ENCODE measurements at regions not wholly inside any gene's neighbourhood (a gene's known extent, or its start where the extent isn't known, plus 50 kb on each side); places are given as distances from the start of the nearest gene placed in this dataset.

DNA sequence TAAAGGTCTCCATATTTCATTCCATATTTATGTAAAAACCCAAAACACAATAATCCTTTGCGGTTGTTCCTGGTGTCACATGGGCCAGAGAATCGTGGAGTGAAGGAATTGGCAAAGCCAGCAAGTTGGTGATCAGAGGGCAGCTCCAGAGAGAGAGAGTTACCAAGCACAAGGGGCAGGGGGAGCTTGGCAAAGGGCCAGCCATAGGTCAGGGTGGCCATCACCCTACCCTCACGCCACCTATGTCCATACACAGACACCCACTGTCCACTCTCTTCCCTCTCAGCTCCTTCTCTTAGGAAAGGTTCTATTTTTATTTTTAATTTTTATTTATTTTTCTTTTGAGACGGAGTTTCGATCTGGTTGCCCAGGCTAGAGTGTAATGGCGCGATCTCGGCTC, 163.2 kb upstream of the JARID2 start:
- TF ChIP-seq, protein P1, sequence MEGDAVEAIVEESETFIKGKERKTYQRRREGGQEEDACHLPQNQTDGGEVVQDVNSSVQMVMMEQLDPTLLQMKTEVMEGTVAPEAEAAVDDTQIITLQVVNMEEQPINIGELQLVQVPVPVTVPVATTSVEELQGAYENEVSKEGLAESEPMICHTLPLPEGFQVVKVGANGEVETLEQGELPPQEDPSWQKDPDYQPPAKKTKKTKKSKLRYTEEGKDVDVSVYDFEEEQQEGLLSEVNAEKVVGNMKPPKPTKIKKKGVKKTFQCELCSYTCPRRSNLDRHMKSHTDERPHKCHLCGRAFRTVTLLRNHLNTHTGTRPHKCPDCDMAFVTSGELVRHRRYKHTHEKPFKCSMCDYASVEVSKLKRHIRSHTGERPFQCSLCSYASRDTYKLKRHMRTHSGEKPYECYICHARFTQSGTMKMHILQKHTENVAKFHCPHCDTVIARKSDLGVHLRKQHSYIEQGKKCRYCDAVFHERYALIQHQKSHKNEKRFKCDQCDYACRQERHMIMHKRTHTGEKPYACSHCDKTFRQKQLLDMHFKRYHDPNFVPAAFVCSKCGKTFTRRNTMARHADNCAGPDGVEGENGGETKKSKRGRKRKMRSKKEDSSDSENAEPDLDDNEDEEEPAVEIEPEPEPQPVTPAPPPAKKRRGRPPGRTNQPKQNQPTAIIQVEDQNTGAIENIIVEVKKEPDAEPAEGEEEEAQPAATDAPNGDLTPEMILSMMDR (IDR thresholded peaks at IDR 0.05; ENCODE audit: insufficient read depth, low read length, poor library complexity, severe bottlenecking) = no peak
- TF ChIP-seq EZH2phosphoT487 (conservative IDR thresholded peaks at IDR 0.05; ENCODE audit: low read length) = no peak
- no peaks in the 10 kb centered on the region for H4K20me1 ChIP-seq (ENCODE audit: low read depth, low read length)
- no peak overlapping the region for H3K27ac ChIP-seq (ENCODE audit: low read depth, low read length)

DNA sequence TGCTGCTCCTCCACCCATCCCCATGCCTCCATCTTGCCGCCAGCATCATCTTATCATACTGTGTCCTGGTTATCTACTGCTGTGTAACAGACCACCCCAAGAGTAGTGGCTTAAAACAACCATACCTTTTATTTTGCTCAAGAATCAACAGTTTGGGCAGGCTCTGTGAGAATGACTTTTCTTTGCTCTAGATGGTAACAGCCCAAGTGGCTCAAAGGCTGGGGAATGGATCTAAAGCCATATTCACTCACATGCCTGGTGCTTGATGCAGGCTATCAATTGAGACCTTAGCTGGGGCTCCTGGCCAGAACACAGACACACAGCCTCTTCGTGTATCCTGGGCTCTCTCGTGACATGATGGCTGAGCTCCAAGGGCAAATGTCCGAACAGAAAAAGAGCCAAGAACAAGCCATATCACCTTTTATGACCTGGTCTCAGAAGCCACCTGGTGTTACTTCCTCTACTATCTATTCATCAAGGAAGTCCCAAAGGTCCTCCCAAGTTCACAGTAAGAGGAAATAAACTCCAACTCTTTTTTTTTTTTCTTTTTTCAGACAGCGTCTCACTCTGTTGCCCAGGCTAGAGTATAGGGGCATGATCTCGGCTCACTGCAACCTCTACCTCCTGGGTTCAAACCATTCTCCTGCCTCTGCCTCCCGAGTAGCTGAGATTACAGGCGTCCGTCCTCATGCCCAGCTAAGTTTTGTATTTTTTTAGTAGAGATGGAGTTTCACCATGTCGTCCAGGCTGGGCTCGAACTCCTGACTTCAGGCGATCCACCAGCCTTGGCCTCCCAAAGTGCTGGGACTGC, 159.3 kb upstream of the JARID2 start:
- Histone ChIP-seq H3K79me2 (ENCODE audit: insufficient read depth, low read length) (no peaks in the 10 kb centered on the region), H2AFZ (ENCODE audit: low read depth, low read length, severe bottlenecking) (no peak overlapping the region), H3K36me3 (ENCODE audit: low read length) (no peaks in the 10 kb centered on the region), H3F3A (ENCODE audit: insufficient read depth) (no peaks in the 10 kb centered on the region), H4K20me1 (ENCODE audit: low read depth, low read length) (no peaks in the 10 kb centered on the region), H3K27me3 (ENCODE audit: low read length) (no peaks in the 10 kb centered on the region), H3K9me3 (ENCODE audit: insufficient read depth, low read length) (no peaks in the 10 kb centered on the region), H3K9ac (ENCODE audit: low read length) (no peak overlapping the region), H3K27ac (ENCODE audit: low read depth, low read length) (no peak overlapping the region), H3K4me3 (ENCODE audit: insufficient read depth, low read length, poor library complexity, severe bottlenecking) (no peak overlapping the region), H3K9me2 (replicated peaks; ENCODE audit: insufficient read depth, low read length) (no peaks in the 10 kb centered on the region), H3K4me2 (ENCODE audit: low read depth, low read length, poor library complexity, severe bottlenecking) (no peak overlapping the region)
- no peak for TF ChIP-seq EZH2phosphoT487 (conservative IDR thresholded peaks at IDR 0.05; ENCODE audit: low read length)
- TF ChIP-seq, protein P1 (IDR thresholded peaks at IDR 0.05; ENCODE audit: insufficient read depth, low read length, poor library complexity, severe bottlenecking) = no peak

More for the DNA sequence above, 163.2 kb upstream of the JARID2 start:
- Histone ChIP-seq H3F3A (ENCODE audit: insufficient read depth) (no peaks in the 10 kb centered on the region), H3K79me2 (ENCODE audit: insufficient read depth, low read length) (no peaks in the 10 kb centered on the region), H3K9ac (ENCODE audit: low read length) (no peak overlapping the region), H3K27me3 (ENCODE audit: low read length) (no peaks in the 10 kb centered on the region), H2AFZ (ENCODE audit: low read depth, low read length, severe bottlenecking) (no peak overlapping the region), H3K9me3 (ENCODE audit: insufficient read depth, low read length) (no peaks in the 10 kb centered on the region), H3K9me2 (replicated peaks; ENCODE audit: insufficient read depth, low read length) (no peaks in the 10 kb centered on the region), H3K36me3 (ENCODE audit: low read length) (no peaks in the 10 kb centered on the region), H3K4me3 (ENCODE audit: insufficient read depth, low read length, poor library complexity, severe bottlenecking) (no peak overlapping the region), H3K4me2 (ENCODE audit: low read depth, low read length, poor library complexity, severe bottlenecking) (no peak overlapping the region)

DNA sequence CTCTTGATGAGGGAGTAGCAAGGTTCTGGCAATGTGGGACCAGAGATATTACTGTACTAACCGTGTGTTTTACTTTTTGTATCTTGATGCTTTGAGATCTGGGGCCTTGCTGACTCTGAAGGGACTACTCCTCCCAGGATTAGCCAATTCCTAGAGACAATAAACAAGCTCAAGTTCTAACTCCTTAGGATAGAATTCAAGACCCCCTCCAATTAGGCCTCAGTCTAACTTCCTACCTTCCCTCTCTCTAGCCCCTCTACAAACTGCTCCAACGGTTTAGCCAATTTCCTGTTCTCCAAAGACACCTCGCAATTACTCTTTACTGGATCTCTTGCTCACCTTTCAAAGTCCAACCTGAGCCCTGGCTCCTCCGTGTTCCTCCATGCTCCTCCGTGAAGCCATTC, 158.7 kb upstream of the JARID2 start:
- Histone ChIP-seq H3F3A (ENCODE audit: insufficient read depth) (no peaks in the 10 kb centered on the region), H3K27me3 (ENCODE audit: low read length) (no peaks in the 10 kb centered on the region), H3K9me2 (replicated peaks; ENCODE audit: insufficient read depth, low read length) (no peaks in the 10 kb centered on the region), H3K9me3 (ENCODE audit: insufficient read depth, low read length) (no peaks in the 10 kb centered on the region), H3K4me2 (ENCODE audit: low read depth, low read length, poor library complexity, severe bottlenecking) (no peak overlapping the region), H2AFZ (ENCODE audit: low read depth, low read length, severe bottlenecking) (no peak overlapping the region), H3K36me3 (ENCODE audit: low read length) (no peaks in the 10 kb centered on the region), H4K20me1 (ENCODE audit: low read depth, low read length) (no peaks in the 10 kb centered on the region), H3K27ac (ENCODE audit: low read depth, low read length) (no peak overlapping the region), H3K4me3 (ENCODE audit: insufficient read depth, low read length, poor library complexity, severe bottlenecking) (no peak overlapping the region), H3K79me2 (ENCODE audit: insufficient read depth, low read length) (no peaks in the 10 kb centered on the region), H3K9ac (ENCODE audit: low read length) (no peak overlapping the region)
- no peak for TF ChIP-seq EZH2phosphoT487 (conservative IDR thresholded peaks at IDR 0.05; ENCODE audit: low read length)
- TF ChIP-seq, protein P1 (IDR thresholded peaks at IDR 0.05; ENCODE audit: insufficient read depth, low read length, poor library complexity, severe bottlenecking) = no peak
